ENCODE measurements at regions not wholly inside any gene's neighbourhood (a gene's known extent, or its start where the extent isn't known, plus 50 kb on each side); places are given as distances from the start of the nearest gene placed in this dataset.

GRCh38 chr12:92458996-92459395, 243.8 kb upstream of the PLEKHG7 start:
- DNase-seq = no peak

GRCh38 chr12:92457458-92458180, 245.2 kb upstream of the PLEKHG7 start:
- no peak for DNase-seq

DNA sequence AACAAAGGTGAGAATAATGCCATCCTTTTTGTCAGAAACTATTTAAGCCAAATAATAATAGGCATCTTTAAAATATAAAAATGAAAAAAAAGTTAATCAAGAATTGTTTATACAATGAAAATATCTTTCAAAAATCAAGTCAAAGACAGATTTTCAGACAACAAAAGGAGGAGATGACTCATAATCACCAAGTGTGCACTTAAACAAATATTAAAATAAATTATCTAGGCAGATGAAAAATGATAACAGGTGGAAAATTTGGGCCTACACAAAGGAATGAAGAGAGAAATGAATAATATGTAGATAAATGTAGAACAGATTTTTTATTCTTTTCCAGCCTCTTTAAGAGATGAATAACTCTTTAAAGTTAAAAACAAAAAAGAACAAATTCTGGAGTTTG, 250.0 kb upstream of the PLEKHG7 start:
- DNase-seq = no peak

GRCh38 chr12:92446083-92446460, 256.7 kb upstream of the PLEKHG7 start:
- no peak for DNase-seq

DNA sequence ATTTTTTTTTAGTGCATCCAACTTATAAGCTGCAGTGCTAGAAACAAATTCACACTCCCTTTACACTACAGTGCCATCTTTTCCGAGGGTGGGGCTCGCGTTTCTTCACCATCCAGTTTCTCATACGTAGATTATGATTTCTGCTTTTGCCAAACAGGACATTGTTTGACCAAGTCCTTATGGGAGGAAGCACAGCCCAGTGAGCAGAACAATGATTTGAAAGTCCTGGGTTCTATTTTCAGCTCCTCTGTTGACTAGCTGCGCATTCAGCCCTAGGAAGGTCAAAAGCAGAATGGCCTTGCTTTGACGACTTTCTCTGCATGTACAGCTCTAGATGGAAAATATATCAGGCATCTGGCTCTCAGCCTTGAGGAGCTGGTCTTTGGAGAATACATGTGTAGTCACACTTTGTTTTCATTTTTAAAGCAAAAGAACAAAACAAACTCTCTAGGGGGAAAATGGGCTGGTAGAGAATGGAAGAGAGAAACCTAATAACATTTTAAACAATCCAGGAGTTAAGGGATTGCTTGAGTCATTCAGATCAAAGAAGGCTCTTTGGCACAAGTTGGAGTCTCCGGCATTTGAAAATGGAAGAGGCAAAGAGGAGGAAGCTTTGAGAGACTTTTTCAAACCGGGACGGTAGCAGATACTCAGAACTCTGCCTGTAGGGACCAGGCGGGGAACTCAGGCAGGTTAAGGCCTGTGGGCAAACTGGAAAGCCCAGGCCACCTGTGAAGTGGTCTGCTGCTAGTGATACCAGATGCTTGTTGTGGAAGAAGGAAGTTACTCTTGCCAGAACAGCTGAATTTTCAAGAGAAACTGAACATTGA, 257.3 kb upstream of the PLEKHG7 start:
- no peak for DNase-seq

- DNase-seq = no peak
Observed at GRCh38 chr12:92444763-92445162, 258.0 kb upstream of the PLEKHG7 start.

DNA sequence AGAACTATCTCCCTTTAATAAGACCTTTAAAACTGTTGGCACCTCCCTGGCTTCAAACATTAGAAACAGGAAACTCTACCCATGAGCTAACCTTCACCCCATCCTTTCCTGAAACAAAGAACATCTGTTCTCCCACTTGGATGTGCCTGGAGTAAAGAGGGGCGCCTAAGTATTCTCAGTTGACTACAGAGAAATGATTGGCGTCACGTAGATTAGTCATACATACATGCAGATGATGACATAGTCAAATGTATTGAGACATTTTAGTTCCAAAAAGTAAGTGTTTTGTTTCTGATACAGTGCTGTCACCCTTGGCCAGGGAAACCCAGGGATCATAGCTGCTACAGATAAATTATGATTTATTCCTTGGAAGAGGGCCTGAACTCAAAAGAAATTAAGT, 260.0 kb upstream of the PLEKHG7 start:
- DNase-seq = peak; percentile 15

- no peak for DNase-seq
Observed at GRCh38 chr12:92440072-92440471, 262.7 kb upstream of the PLEKHG7 start.

GRCh38 chr12:92439420-92439805, 263.4 kb upstream of the PLEKHG7 start:
- peak; percentile 33 for DNase-seq

GRCh38 chr12:92438641-92439419, 264.0 kb upstream of the PLEKHG7 start:
- no peak for DNase-seq

- no peak for DNase-seq
Observed at GRCh38 chr12:92437452-92437851, 265.3 kb upstream of the PLEKHG7 start.

DNA sequence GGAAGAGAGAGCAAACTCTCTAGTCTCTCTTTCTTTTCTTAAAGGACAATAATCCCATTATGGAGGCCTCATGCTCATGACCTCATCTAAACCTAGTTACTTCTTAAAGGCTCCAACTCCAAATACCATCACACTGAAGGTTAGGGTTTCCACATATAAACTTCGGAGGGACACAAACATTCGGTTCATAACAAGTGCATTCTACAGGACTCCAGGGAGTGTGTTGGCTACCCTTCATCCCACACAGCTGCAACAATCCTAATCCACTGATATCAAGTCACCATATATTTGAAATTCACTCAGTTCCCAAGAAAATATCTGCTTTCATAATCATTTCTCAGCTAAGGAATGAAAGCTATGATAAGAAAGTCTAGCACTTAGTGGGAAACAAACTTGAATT, 265.9 kb upstream of the PLEKHG7 start:
- no peak for DNase-seq

GRCh38 chr12:92434607-92435025, 268.2 kb upstream of the PLEKHG7 start:
- DNase-seq = no peak

- no peak for DNase-seq
Observed at GRCh38 chr12:92432724-92433441, 269.9 kb upstream of the PLEKHG7 start.

DNA sequence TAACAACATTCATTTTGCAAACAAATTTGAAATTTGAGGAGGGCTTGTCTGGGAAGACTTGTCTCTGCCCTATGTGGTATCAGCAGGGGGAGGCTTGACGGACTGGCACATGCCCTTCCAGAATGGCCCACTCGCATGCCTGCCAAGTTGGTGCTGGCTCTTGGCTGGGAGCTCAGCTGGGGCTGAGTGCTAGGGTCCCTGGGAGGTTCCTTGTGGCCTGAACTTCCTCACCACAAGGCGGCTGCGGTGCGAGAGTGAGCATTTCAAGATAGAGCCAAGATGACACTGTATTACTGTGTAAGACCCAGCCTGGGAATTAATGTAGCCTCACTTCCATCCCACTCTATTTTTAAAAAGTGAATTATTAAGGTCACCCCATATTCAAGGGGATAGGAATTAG, 271.6 kb upstream of the PLEKHG7 start:
- no peak for DNase-seq

- no peak for DNase-seq
Observed at GRCh38 chr12:92426332-92426731, 276.5 kb upstream of the PLEKHG7 start.

DNA sequence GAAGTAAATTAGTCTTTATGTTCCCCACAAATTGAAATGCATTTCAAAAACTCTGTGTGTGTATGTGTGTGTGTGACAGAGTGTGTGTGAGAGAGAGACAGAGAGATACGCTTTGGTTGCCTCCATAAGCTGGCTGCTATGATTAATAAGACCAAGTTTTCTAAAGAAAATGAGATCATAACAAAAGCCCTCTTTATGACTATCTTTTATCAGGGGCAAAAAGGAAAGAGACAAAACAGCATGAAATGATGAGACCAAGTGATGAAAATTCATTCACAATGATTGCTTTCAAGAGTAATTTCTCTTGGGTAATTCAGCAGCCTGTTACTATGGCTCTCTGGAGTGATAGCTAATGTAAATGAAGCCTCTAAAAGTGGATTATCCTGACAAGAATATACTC, 277.6 kb upstream of the PLEKHG7 start:
- no peak for DNase-seq

GRCh38 chr12:92424338-92424737, 278.5 kb upstream of the PLEKHG7 start:
- DNase-seq = peak; percentile 36

DNA sequence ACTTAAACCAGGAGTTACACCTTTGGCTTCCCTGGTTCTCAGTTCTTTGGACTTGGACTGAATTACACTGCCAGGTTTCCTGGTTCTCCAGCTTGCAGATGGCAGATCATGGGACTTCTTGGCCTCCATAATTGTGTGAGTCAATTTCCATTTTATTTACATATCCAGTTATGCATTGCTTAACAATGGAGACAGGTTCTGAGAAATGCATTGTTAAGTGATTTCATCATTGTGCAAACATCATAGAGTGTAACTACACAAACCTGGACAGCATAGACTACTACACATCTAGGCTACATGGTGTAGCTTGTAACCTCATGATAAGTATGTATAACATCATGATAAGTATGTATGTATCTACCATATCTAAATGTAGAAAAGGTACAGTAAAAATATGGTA, 276.1 kb upstream of the BTG1 start:
- peak; percentile 16 for DNase-seq

GRCh38 chr12:92421042-92421441, 275.4 kb upstream of the BTG1 start:
- no peak for DNase-seq

DNA sequence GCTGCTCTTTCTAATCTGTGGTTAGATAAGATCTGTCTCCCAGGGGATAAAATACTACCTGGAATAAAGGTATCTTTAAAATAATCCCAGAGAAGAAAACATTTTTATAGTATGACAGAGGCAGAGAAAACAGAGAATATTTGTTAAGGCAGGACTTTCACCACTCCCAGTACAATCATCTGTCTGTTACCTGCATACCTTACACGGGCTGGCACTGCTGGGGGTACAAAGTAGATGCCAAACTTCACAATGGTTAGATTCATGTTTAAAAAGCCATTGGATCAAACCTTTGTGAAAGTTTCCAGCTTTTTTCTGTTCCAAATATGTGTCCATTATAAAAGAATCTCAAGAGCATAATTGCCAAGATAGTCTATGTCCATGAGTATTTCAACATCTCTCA, 273.6 kb upstream of the BTG1 start:
- DNase-seq = no peak

- no peak for DNase-seq
Observed at GRCh38 chr12:92418381-92418780, 272.7 kb upstream of the BTG1 start.

GRCh38 chr12:92417373-92417772, 271.7 kb upstream of the BTG1 start:
- no peak for DNase-seq
